LNCAP (cell line): ENCODE measurements at regions not wholly inside any gene's neighbourhood (a gene's known extent, or its start where the extent isn't known, plus 50 kb on each side); places are given as distances from the start of the nearest gene placed in this dataset.

Source experiments
- CTCF ChIP-seq: fragments of 450-650 bp; IDR thresholded peaks from 2 replicates; pipeline ENCODE4 v1.5.1; 2017; ENCODE audit warnings: mild to moderate bottlenecking

DNA sequence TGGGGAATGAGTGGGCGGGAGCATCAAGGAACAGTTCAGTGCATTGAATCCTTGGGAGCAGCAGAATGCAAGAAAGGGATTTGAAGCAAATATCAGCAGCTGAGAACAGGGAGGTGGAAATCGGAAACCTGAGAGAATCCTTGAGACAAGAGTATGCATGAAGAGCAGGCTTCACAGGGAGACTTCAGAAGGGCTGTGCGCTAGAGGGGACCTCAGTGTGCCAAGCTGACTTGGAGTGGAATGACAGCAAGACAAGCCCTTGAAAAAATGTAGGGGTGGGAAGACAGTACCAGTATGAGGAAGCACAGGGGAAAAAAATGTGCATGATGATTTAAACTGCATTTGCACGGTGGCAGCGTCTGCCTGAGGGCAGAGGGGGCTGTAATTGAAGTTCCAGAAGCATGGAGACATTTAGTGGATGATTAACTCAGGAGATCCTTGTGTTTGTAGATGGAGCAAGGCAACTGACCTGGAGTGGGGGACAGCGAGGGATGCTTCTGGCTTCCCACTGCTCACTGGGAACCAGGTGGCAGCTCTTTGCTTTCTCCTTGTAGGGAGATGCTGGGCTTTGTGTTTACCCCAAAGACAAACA, 204.9 kb upstream of the PLET1 start:
- TF ChIP-seq CTCF = no peak

DNA sequence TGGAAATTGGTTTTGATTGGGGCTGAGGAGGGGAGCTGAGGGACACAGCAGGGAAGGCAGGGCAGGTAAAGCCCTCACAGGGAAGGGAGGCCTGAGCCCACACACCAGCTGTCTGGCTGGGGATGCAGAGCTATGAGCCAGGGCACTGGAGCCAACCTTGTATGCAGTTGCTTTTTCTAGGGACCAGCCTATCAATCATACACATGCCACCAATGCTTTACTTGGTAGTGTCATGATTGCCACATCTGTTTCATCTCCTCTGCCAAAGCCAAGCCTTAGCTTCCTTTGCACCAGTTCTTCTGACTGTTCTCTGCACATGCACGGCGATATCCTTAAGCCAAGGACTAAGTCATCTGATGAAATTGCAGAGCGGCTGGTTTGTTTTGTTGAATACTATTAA, 207.1 kb upstream of the PLET1 start:
- no peak for TF ChIP-seq CTCF

GRCh38 chr11:112469376-112469775, 208.7 kb upstream of the PLET1 start:
- no peak for TF ChIP-seq CTCF

- no peak for TF ChIP-seq CTCF
These were observed 209.7 kb upstream of the PLET1 start for GRCh38 chr11:112470355-112470754.

DNA sequence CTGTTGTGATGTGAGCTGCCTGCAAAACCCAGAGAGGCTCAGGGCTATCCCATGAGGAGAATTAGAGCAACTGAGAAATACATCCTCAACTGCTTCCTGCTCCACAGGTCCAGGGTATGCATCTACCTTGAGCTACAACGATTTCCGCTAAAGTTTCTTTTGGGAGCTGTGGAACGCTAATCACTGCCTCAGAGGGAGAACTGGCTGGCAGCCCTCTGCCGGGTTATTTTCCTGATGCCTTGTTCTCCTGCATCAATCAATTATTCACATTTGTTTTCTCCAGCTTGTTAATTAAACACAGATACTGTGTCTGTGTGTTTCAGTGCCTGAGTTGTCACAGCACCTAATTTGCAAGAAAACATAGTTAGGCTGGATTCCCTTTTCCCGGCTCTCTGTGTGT, 211.1 kb upstream of the PLET1 start:
- no peak for TF ChIP-seq CTCF

DNA sequence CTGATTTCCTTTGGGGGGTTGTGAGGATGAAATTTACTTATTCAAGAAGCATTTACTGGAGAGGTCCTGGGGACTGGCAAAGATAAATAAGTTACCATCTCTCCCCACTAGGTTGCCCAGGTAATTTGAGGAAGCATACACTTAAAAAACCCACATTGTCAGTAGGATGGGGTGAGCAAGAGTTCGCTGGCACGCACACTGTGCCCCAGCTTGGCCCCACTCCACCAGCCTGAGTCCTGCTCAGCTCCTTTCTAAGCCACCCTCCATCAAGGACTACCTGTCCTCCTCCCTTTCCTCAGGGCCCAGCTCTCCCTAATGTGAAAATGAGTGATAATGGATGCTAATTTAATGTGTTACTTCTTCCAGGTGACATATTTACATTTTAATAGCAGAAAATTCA, 216.5 kb upstream of the PLET1 start:
- TF ChIP-seq CTCF = no peak

- no peak for TF ChIP-seq CTCF
These were observed 217.1 kb upstream of the PLET1 start for GRCh38 chr11:112477581-112478317.
